ENCODE measurements at regions not wholly inside any gene's neighbourhood (a gene's known extent, or its start where the extent isn't known, plus 50 kb on each side); places are given as distances from the start of the nearest gene placed in this dataset.

GRCh38 chr12:127463237-127463636 is 803.7 kb upstream of the TMEM132C start:
- TF ChIP-seq CTCF (conservative IDR thresholded peaks at IDR 0.05) (no peak), EZH2 (IDR thresholded peaks at IDR 0.05; ENCODE audit: low read depth) (no peak)
